Stomach (tissue), 8 donors: ENCODE measurements at regions not wholly inside any gene's neighbourhood (a gene's known extent, or its start where the extent isn't known, plus 50 kb on each side); places are given as distances from the start of the nearest gene placed in this dataset.
"Not testable (repeated sequence)": the region's sequence is repeated elsewhere in the genome, so short reads cannot be mapped to it uniquely, and the experiment has no call there.

Experiments
- DNase-seq, 2 donors: peaks; one replicate each; pipeline versions ENCODE4 v3.0.0 to v3.0.0-alpha.2; 2013 to 2019
- H3K27ac ChIP-seq, 5 donors: fragments of 200-600 bp in 4 of 5; sonication (generic) in 4 of 5; one replicate each; pipeline ENCODE4 v1.5.1; 2013 to 2019; ENCODE audit warnings: mild to moderate bottlenecking in 1 of 5, moderate library complexity in 1 of 5
- H3K27me3 ChIP-seq, 3 donors: fragments of 200-600 bp; sonication (generic); one replicate each; pipeline ENCODE4 v1.5.1; 2017 to 2019; ENCODE audit warnings: mixed run types in 1 of 3
- H3K36me3 ChIP-seq, 4 donors: fragments of 200-600 bp; sonication (generic); 1 replicate in 3 of 4; 2 replicates in 1 of 4; pipeline ENCODE4 v1.5.1; 2016 to 2019
- H3K4me1 ChIP-seq, 4 donors: fragments of 200-600 bp; sonication (generic); one replicate each; pipeline ENCODE4 v1.5.1; 2016 to 2019
- H3K4me3 ChIP-seq, 4 donors: fragments of 200-600 bp; sonication (generic) in 3 of 4; one replicate each; pipeline ENCODE4 v1.5.1; 2016 to 2019; ENCODE audit warnings: mild to moderate bottlenecking in 1 of 4
- H3K9me3 ChIP-seq, 4 donors: fragments of 200-600 bp; sonication (generic); one replicate each; pipeline ENCODE4 v1.5.1; 2016 to 2019
- CTCF ChIP-seq, 7 experiments: fragments of 450-650 bp in 4 of 7; fragments of 200-600 bp in 3 of 7; sonication (generic) in 3 of 7; IDR thresholded peaks; one replicate each; pipeline ENCODE4 v1.5.1; 2016 to 2019; ENCODE audit warnings: antibody characterized with exemption in 7 of 7, control low read depth in 2 of 7, mild to moderate bottlenecking in 1 of 7
- EP300 ChIP-seq: sonication (generic); formaldehyde crosslinking; IDR thresholded peaks from one replicate; pipeline ENCODE4 v1.6.1; 2017; ENCODE audit warnings: antibody characterized with exemption
- POLR2A ChIP-seq, 4 donors: fragments of 450-650 bp; IDR thresholded peaks; one replicate each; pipeline ENCODE4 v1.6.1; 2016; ENCODE audit warnings: antibody characterized with exemption in 4 of 4, control low read depth in 2 of 4, mild to moderate bottlenecking in 1 of 4, moderate library complexity in 1 of 4
- POLR2AphosphoS5 ChIP-seq, 3 donors: sonication (generic); formaldehyde crosslinking; IDR thresholded peaks; one replicate each; pipeline ENCODE4 v1.6.1; 2016; ENCODE audit warnings: antibody characterized with exemption in 3 of 3
- WGBS, 5 donors: extraction: QIAGEN DNeasy Blood & Tissue Kit in 3 of 5; methylation state at CpG; one replicate each; pipeline versions ENCODE4 v1.1.5 to v1.1.7; 2013 to 2018; 5-methylcytosine and 5-hydroxymethylcytosine counted together
- intact Hi-C: fragments of 100-400 bp; cut with DNase I; formaldehyde crosslinking; loops from one replicate; pipeline ENCODE4 v1.15.1; 2023; ENCODE audit warnings: low total_unique reads
- donor health status: healthy with polysubstance abuse.
- donor health status: Bipolar disorder and iron deficiency.
- donor health status: healthy.

- DNase-seq = no peak
- Histone ChIP-seq H3K4me3 (no peak overlapping the region), H3K36me3 (no peaks in the 10 kb centered on the region), H3K9me3 (peaks cover 0 to 11% (median 5%) of the 10 kb centered on the region in 4 donors), H3K27me3 (peaks cover 0 to 18% (median 0%) of the 10 kb centered on the region in 3 donors), H3K4me1 (no peaks in the 10 kb centered on the region), H3K27ac (no peak overlapping the region)
- 73 to 81% (median 80%) methylated on average over 6 of the region's 6 CpGs for WGBS, 5 donors
- intact Hi-C loops = no loop called here
- no peak for TF ChIP-seq EP300
- TF ChIP-seq CTCF (IDR thresholded peaks at IDR 0.05) = no peak
- TF ChIP-seq POLR2AphosphoS5 (IDR thresholded peaks at IDR 0.05) = no peak
- no peak for TF ChIP-seq POLR2A (IDR thresholded peaks at IDR 0.05)
Observed at GRCh38 chr10:30709700-30710358, 80.3 kb upstream of the LYZL2 start.

GRCh38 chr10:30709229-30709628, 79.7 kb upstream of the LYZL2 start:
- H3K27me3 ChIP-seq = peaks cover 0 to 18% (median 0%) of the 10 kb centered on the region in 3 donors
- WGBS, 5 donors = 76 to 90% (median 88%) methylated on average over 10 of the region's 10 CpGs
- no peak for DNase-seq
- H3K4me1 ChIP-seq = no peaks in the 10 kb centered on the region
- TF ChIP-seq EP300 (no peak), CTCF (IDR thresholded peaks at IDR 0.05) (no peak), POLR2AphosphoS5 (IDR thresholded peaks at IDR 0.05) (no peak), POLR2A (IDR thresholded peaks at IDR 0.05) (no peak)
- H3K36me3 ChIP-seq = no peaks in the 10 kb centered on the region
- no peak overlapping the region for H3K27ac ChIP-seq
- intact Hi-C loops = no loop called here
- peaks cover 0 to 10% (median 4%) of the 10 kb centered on the region in 4 donors for H3K9me3 ChIP-seq
- H3K4me3 ChIP-seq = no peak overlapping the region

- 77 to 93% (median 88%) methylated on average over 3 of the region's 3 CpGs for WGBS, 5 donors
- Histone ChIP-seq H3K9me3 (peaks cover 0 to under 1% (median 0%) of the 10 kb centered on the region in 4 donors), H3K27me3 (peaks cover 0 to 18% (median 0%) of the 10 kb centered on the region in 3 donors), H3K4me1 (no peaks in the 10 kb centered on the region), H3K36me3 (no peaks in the 10 kb centered on the region), H3K27ac (no peak overlapping the region), H3K4me3 (no peak overlapping the region)
- no peak for DNase-seq
- intact Hi-C loops = no loop called here
- TF ChIP-seq POLR2AphosphoS5 (IDR thresholded peaks at IDR 0.05) = no peak
- TF ChIP-seq POLR2A (IDR thresholded peaks at IDR 0.05) = no peak
- no peak for TF ChIP-seq EP300
- TF ChIP-seq CTCF (IDR thresholded peaks at IDR 0.05) = no peak
Observed at GRCh38 chr10:30708234-30708633, 78.7 kb upstream of the LYZL2 start.

GRCh38 chr10:30706189-30706588, 76.6 kb upstream of the LYZL2 start:
- 90 to 100% (median 100%) methylated on average over 1 of the region's 1 CpG for WGBS, 5 donors
- peak overlapping the region in 2 of 5 donors; percentile 42 to 58 for H3K27ac ChIP-seq
- H3K27me3 ChIP-seq = peaks cover 0 to 17% (median 0%) of the 10 kb centered on the region in 3 donors
- DNase-seq, intact Hi-C loops, H3K4me3 ChIP-seq, H3K9me3 ChIP-seq, H3K4me1 ChIP-seq, H3K36me3 ChIP-seq: not testable (repeated sequence)

- no peaks in the 10 kb centered on the region for H3K9me3 ChIP-seq
- intact Hi-C loops = no loop called here
- 59 to 78% (median 66%) methylated on average over 5 to 9 of the region's 9 CpGs for WGBS, 5 donors
- no peaks in the 10 kb centered on the region for H3K36me3 ChIP-seq
- H3K4me1 ChIP-seq = peaks cover 0 to 14% (median 4%) of the 10 kb centered on the region in 4 donors
- H3K27ac ChIP-seq = peak overlapping the region; percentile 9 to 58 (median 42)
- H3K27me3 ChIP-seq = peaks cover 0 to 12% (median 0%) of the 10 kb centered on the region in 3 donors
- no peak for DNase-seq
- H3K4me3 ChIP-seq = no peak overlapping the region
- TF ChIP-seq POLR2A (IDR thresholded peaks at IDR 0.05) = no peak
- TF ChIP-seq CTCF (IDR thresholded peaks at IDR 0.05) = no peak
- no peak for TF ChIP-seq EP300
- no peak for TF ChIP-seq POLR2AphosphoS5 (IDR thresholded peaks at IDR 0.05)
Observed at GRCh38 chr10:30705625-30706149, 76.1 kb upstream of the LYZL2 start.
